K562 (cell line): ENCODE measurements at regions not wholly inside any gene's neighbourhood (a gene's known extent, or its start where the extent isn't known, plus 50 kb on each side); places are given as distances from the start of the nearest gene placed in this dataset.

ENCODE experiments used
- AFF4 ChIP-seq: sonication (generic); formaldehyde crosslinking; IDR thresholded peaks from 2 replicates; pipeline ENCODE4 v1.8.0; 2023; ENCODE audit warnings: mild to moderate bottlenecking, missing genetic modification reagents
- BCL6 ChIP-seq: fragments of 250-450 bp; sonication (Bioruptor Pico); IDR thresholded peaks from 2 replicates; pipeline ENCODE4 v1.4.0; 2020
- CCAR2 ChIP-seq: fragments of 200-400 bp; formaldehyde crosslinking; IDR thresholded peaks from 2 replicates; pipeline ENCODE4 v1.6.1; 2017; ENCODE audit warnings: mild to moderate bottlenecking, low read depth, low read length
- CSDE1 ChIP-seq, 2 experiments: fragments of 450-650 bp; IDR thresholded peaks; 2 replicates each; pipeline ENCODE4 v1.6.1; 2016; ENCODE audit warnings: mild to moderate bottlenecking in 1 of 2
- DDX20 ChIP-seq: fragments of 450-650 bp; IDR thresholded peaks from 2 replicates; pipeline ENCODE4 v1.6.1; 2016; ENCODE audit warnings: missing genetic modification characterization, low read depth, mild to moderate bottlenecking, missing compliant biosample characterization, moderate library complexity
- ESRRB ChIP-seq: fragments of 250-450 bp; sonication (Bioruptor Pico); IDR thresholded peaks from 2 replicates; pipeline ENCODE4 v1.5.0; 2020; ENCODE audit warnings: mild to moderate bottlenecking, moderate library complexity, borderline replicate concordance
- GATAD2A ChIP-seq: fragments of 450-650 bp; IDR thresholded peaks from 2 replicates; pipeline ENCODE4 v1.6.1; 2017
- HLTF ChIP-seq: fragments of 450-650 bp; IDR thresholded peaks from 2 replicates; pipeline ENCODE4 v1.6.1; 2016
- HNRNPH1 ChIP-seq: fragments of 200-400 bp; formaldehyde crosslinking; optimal IDR thresholded peaks from 2 replicates; pipeline ENCODE3; 2017; ENCODE audit warnings: low read depth, mild to moderate bottlenecking, low read length, moderate library complexity
- HNRNPUL1 ChIP-seq: fragments of 200-400 bp; formaldehyde crosslinking; IDR thresholded peaks from 2 replicates; pipeline ENCODE4 v1.6.1; 2017; ENCODE audit warnings: low read length
- KLF16 ChIP-seq: IDR thresholded peaks from 2 replicates; pipeline ENCODE4 v1.6.1; 2016; ENCODE audit warnings: antibody characterized with exemption
- NR2C2 ChIP-seq, 2 experiments: fragments of 200-800 bp in 1 of 2; sonication (Bioruptor generic) in 1 of 2; sonication (generic) in 1 of 2; formaldehyde crosslinking in 1 of 2; IDR thresholded peaks; 2 replicates each; pipeline versions ENCODE4 v1.6.1 to v1.8.0; 2016 to 2022; ENCODE audit warnings: mild to moderate bottlenecking in 1 of 2, missing compliant biosample characterization in 1 of 2, missing genetic modification characterization in 1 of 2, missing genetic modification reagents in 1 of 2
- PBX2 ChIP-seq, 2 experiments: IDR thresholded peaks in 1 of 2; conservative IDR thresholded peaks in 1 of 2; 2 replicates each; pipeline ENCODE4 v1.6.1; 2016; ENCODE audit warnings: low read depth in 2 of 2, mild to moderate bottlenecking in 1 of 2, missing compliant biosample characterization in 1 of 2, missing genetic modification characterization in 1 of 2, moderate library complexity in 1 of 2
- POLR3G ChIP-seq: IDR thresholded peaks from 2 replicates; pipeline ENCODE4 v1.6.1; 2011; ENCODE audit not compliant: insufficient read length, insufficient replicate concordance; ENCODE audit errors: extremely low read depth
- PYGO2 ChIP-seq: fragments of 450-650 bp; IDR thresholded peaks from 2 replicates; pipeline ENCODE4 v1.6.1; 2016; ENCODE audit warnings: mild to moderate bottlenecking, missing genetic modification characterization, moderate library complexity, missing compliant biosample characterization
- SRSF9 ChIP-seq: fragments of 200-400 bp; formaldehyde crosslinking; IDR thresholded peaks from 2 replicates; pipeline ENCODE4 v1.6.1; 2017; ENCODE audit warnings: low read depth, low read length, borderline replicate concordance
- TAF1 ChIP-seq: IDR thresholded peaks from 2 replicates; pipeline ENCODE4 v1.6.1; 2011; ENCODE audit warnings: mild to moderate bottlenecking, low read length, moderate library complexity; ENCODE audit not compliant: insufficient read depth, control insufficient read depth, severe bottlenecking; ENCODE audit errors: extremely low read depth
- TGIF2 ChIP-seq: sonication (generic); formaldehyde crosslinking; IDR thresholded peaks from 2 replicates; pipeline ENCODE4 v1.8.1; 2022; ENCODE audit warnings: mild to moderate bottlenecking, missing genetic modification reagents, moderate library complexity
- VEZF1 ChIP-seq: fragments of 200-800 bp; sonication (Bioruptor generic); IDR thresholded peaks from 2 replicates; pipeline ENCODE4 v1.6.1; 2017; ENCODE audit warnings: missing genetic modification characterization, missing compliant biosample characterization
- ZNF311 ChIP-seq: fragments of 250-450 bp; sonication (Bioruptor Pico); IDR thresholded peaks from 2 replicates; pipeline ENCODE4 v1.4.0; 2020; ENCODE audit warnings: mild to moderate bottlenecking, moderate library complexity
- ZNF561 ChIP-seq: fragments of 450-650 bp; formaldehyde crosslinking; conservative IDR thresholded peaks from 2 replicates; pipeline ENCODE4 v1.4.0; 2020; ENCODE audit warnings: mild to moderate bottlenecking, moderate library complexity

- TF ChIP-seq AFF4 (CRISPR knock-in tag) (no peak), HNRNPH1 (no peak), DDX20 (tag) (no peak), TAF1 (no peak), PBX2 (CRISPR knock-in tag; IDR thresholded peaks at IDR 0.05; ENCODE audit: low read depth) (no peak), PBX2 (tag; conservative IDR thresholded peaks at IDR 0.05; ENCODE audit: low read depth) (0 out of 2 replicates have a peak, but pooled peaks have one; percentile 11), TGIF2 (no peak), VEZF1 (CRISPR knock-in tag) (no peak), HLTF (no peak), SRSF9 (no peak), HNRNPUL1 (no peak), KLF16 (no peak), POLR3G (no peak), GATAD2A (no peak), CSDE1 (IDR thresholded peaks at IDR 0.05) (no peak), ESRRB (CRISPR knock-in tag) (no peak), ZNF561 (no peak), NR2C2 (CRISPR knock-in tag; IDR thresholded peaks at IDR 0.05) (no peak), NR2C2 (tag; IDR thresholded peaks at IDR 0.05) (no peak), PYGO2 (tag) (no peak), CCAR2 (no peak), ZNF311 (CRISPR knock-in tag) (no peak), BCL6 (CRISPR knock-in tag) (no peak)
These were observed 176.2 kb upstream of the FAM20A start (continued) for GRCh38 chr17:68777243-68777855.
